ENCODE measurements at regions not wholly inside any gene's neighbourhood (a gene's known extent, or its start where the extent isn't known, plus 50 kb on each side); places are given as distances from the start of the nearest gene placed in this dataset.

DNA sequence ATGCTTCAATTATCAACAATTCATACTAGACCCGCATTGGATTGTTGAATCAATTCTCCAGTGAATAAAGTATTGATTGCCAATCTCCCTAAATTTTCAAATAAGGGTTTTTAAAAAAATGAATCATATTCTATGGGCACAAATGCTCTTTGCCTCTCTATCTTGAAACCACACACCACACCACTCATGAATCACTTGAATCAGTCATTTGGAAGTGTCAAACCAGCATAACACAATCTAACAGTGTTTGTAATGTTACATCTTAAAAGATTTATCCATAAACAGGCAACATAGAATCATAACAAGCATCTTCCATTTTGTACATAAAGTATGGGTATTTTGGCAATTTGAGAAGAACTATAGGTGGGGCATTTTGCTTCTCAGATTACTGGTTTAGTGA is 219.5 kb upstream of the MIR17HG start:
- TF ChIP-seq, protein P1, sequence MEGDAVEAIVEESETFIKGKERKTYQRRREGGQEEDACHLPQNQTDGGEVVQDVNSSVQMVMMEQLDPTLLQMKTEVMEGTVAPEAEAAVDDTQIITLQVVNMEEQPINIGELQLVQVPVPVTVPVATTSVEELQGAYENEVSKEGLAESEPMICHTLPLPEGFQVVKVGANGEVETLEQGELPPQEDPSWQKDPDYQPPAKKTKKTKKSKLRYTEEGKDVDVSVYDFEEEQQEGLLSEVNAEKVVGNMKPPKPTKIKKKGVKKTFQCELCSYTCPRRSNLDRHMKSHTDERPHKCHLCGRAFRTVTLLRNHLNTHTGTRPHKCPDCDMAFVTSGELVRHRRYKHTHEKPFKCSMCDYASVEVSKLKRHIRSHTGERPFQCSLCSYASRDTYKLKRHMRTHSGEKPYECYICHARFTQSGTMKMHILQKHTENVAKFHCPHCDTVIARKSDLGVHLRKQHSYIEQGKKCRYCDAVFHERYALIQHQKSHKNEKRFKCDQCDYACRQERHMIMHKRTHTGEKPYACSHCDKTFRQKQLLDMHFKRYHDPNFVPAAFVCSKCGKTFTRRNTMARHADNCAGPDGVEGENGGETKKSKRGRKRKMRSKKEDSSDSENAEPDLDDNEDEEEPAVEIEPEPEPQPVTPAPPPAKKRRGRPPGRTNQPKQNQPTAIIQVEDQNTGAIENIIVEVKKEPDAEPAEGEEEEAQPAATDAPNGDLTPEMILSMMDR (conservative IDR thresholded peaks at IDR 0.05; ENCODE audit: low read depth, low read length) = no peak
- no peak for TF ChIP-seq RAD21 (IDR thresholded peaks at IDR 0.05; ENCODE audit: low read length)
- TF ChIP-seq, protein P2, sequence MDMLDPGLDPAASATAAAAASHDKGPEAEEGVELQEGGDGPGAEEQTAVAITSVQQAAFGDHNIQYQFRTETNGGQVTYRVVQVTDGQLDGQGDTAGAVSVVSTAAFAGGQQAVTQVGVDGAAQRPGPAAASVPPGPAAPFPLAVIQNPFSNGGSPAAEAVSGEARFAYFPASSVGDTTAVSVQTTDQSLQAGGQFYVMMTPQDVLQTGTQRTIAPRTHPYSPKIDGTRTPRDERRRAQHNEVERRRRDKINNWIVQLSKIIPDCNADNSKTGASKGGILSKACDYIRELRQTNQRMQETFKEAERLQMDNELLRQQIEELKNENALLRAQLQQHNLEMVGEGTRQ (IDR thresholded peaks at IDR 0.05; ENCODE audit: low read depth, low read length) = no peak
- TF ChIP-seq CHD1 (IDR thresholded peaks at IDR 0.05; ENCODE audit: low read depth, low read length) = no peak
- TF ChIP-seq POLR2A (IDR thresholded peaks at IDR 0.05; ENCODE audit: low read depth, low read length) = no peak
- no peak for TF ChIP-seq RCOR1 (IDR thresholded peaks at IDR 0.05; ENCODE audit: insufficient replicate concordance, low read length)
- TF ChIP-seq SMC3 (IDR thresholded peaks at IDR 0.05; ENCODE audit: low read depth, low read length) = no peak
- TF ChIP-seq CEBPB (IDR thresholded peaks at IDR 0.05; ENCODE audit: low read depth, low read length) = no peak
- no peak for TF ChIP-seq RFX5 (IDR thresholded peaks at IDR 0.05; ENCODE audit: low read depth, low read length)
- TF ChIP-seq MAFK (IDR thresholded peaks at IDR 0.05; ENCODE audit: low read depth, low read length) = no peak

Data from IMR-90 (cell line).